HG02981 (cell line): ENCODE measurements at regions not wholly inside any gene's neighbourhood (a gene's known extent, or its start where the extent isn't known, plus 50 kb on each side); places are given as distances from the start of the nearest gene placed in this dataset.
A peak's percentile ranks its signal among the peaks of the same experiment; 100 is the strongest.

Experiments used
- ATAC-seq: cut with Tn5 transposase; IDR thresholded peaks from one replicate; pipeline ENCODE4 v1.9.1; 2021; ENCODE audit warnings: mild to moderate bottlenecking, moderate library complexity; ENCODE audit not compliant: unreplicated experiment

GRCh38 chr3:189500299-189500698 is 130.9 kb upstream of the TP63 start:
- no peak for ATAC-seq

- no peak for ATAC-seq
Measured at GRCh38 chr3:189500798-189501495, 130.2 kb upstream of the TP63 start.

GRCh38 chr3:189502256-189502655 is 128.9 kb upstream of the TP63 start:
- ATAC-seq, result no peak

- ATAC-seq, result no peak
Measured at GRCh38 chr3:189502676-189503257, 128.4 kb upstream of the TP63 start.

- ATAC-seq, result peak; percentile 68
Measured at GRCh38 chr3:189507856-189508255, 123.3 kb upstream of the TP63 start.

GRCh38 chr3:189508784-189509501 is 122.2 kb upstream of the TP63 start:
- no peak for ATAC-seq

- peak; percentile 74 for ATAC-seq
Measured at GRCh38 chr3:189512039-189512438, 119.2 kb upstream of the TP63 start.

GRCh38 chr3:189512821-189513220 is 118.4 kb upstream of the TP63 start:
- ATAC-seq, result no peak

- no peak for ATAC-seq
Measured at GRCh38 chr3:189513281-189514117, 117.7 kb upstream of the TP63 start.

GRCh38 chr3:189516039-189516438 is 115.2 kb upstream of the TP63 start:
- no peak for ATAC-seq

GRCh38 chr3:189517981-189518380 is 113.2 kb upstream of the TP63 start:
- ATAC-seq, result no peak

GRCh38 chr3:189519458-189519857 is 111.7 kb upstream of the TP63 start:
- ATAC-seq, result no peak

GRCh38 chr3:189529468-189529867 is 101.7 kb upstream of the TP63 start:
- ATAC-seq, result peak; percentile 71

GRCh38 chr3:189529889-189530471 is 101.2 kb upstream of the TP63 start:
- ATAC-seq, result peak; percentile 12

- no peak for ATAC-seq
Measured at GRCh38 chr3:189530822-189531221, 100.4 kb upstream of the TP63 start.

- ATAC-seq, result no peak
Measured at GRCh38 chr3:189531271-189531670, 99.9 kb upstream of the TP63 start.

- no peak for ATAC-seq
Measured at GRCh38 chr3:189534531-189534930, 96.7 kb upstream of the TP63 start.

- ATAC-seq, result no peak
Measured at GRCh38 chr3:189537135-189537534, 94.1 kb upstream of the TP63 start.

GRCh38 chr3:189547448-189547847 is 83.7 kb upstream of the TP63 start:
- ATAC-seq, result no peak

GRCh38 chr3:189548053-189548452 is 83.1 kb upstream of the TP63 start:
- no peak for ATAC-seq

- no peak for ATAC-seq
Measured at GRCh38 chr3:189551007-189551406, 80.2 kb upstream of the TP63 start.
